HG03442 (cell line): ENCODE measurements at regions not wholly inside any gene's neighbourhood (a gene's known extent, or its start where the extent isn't known, plus 50 kb on each side); places are given as distances from the start of the nearest gene placed in this dataset.

Experiments
- ATAC-seq: cut with Tn5 transposase; IDR thresholded peaks from one replicate; pipeline ENCODE4 v1.9.1; 2021; ENCODE audit warnings: mild to moderate bottlenecking, moderate library complexity; ENCODE audit not compliant: unreplicated experiment

GRCh38 chr5:98463676-98464075 is 309.8 kb upstream of the RGMB start:
- ATAC-seq: no peak

- ATAC-seq: peak; percentile 90
Measured at GRCh38 chr5:98464737-98465330, 308.6 kb upstream of the RGMB start.

- ATAC-seq: no peak
Measured at GRCh38 chr5:98468188-98468869, 305.1 kb upstream of the RGMB start.

- no peak for ATAC-seq
Measured at GRCh38 chr5:98470747-98471146, 302.7 kb upstream of the RGMB start.

- ATAC-seq: no peak
Measured at GRCh38 chr5:98471458-98471857, 302.0 kb upstream of the RGMB start.

GRCh38 chr5:98474216-98474615 is 299.2 kb upstream of the RGMB start:
- ATAC-seq: no peak

- no peak for ATAC-seq
Measured at GRCh38 chr5:98474782-98475181, 298.7 kb upstream of the RGMB start.

GRCh38 chr5:98482321-98483300 is 290.9 kb upstream of the RGMB start:
- no peak for ATAC-seq

- ATAC-seq: no peak
Measured at GRCh38 chr5:98483301-98483685, 290.2 kb upstream of the RGMB start.

- ATAC-seq: no peak
Measured at GRCh38 chr5:98489021-98489420, 284.4 kb upstream of the RGMB start.

GRCh38 chr5:98490348-98490747 is 283.1 kb upstream of the RGMB start:
- no peak for ATAC-seq

GRCh38 chr5:98492258-98492657 is 281.2 kb upstream of the RGMB start:
- no peak for ATAC-seq

- ATAC-seq: no peak
Measured at GRCh38 chr5:98497418-98497817, 276.0 kb upstream of the RGMB start.

GRCh38 chr5:98498028-98498427 is 275.4 kb upstream of the RGMB start:
- ATAC-seq: no peak

- ATAC-seq: no peak
Measured at GRCh38 chr5:98499892-98500291, 273.6 kb upstream of the RGMB start.

- ATAC-seq: no peak
Measured at GRCh38 chr5:98500811-98501210, 272.7 kb upstream of the RGMB start.

- ATAC-seq: no peak
Measured at GRCh38 chr5:98503616-98504015, 269.8 kb upstream of the RGMB start.

GRCh38 chr5:98504505-98504904 is 269.0 kb upstream of the RGMB start:
- no peak for ATAC-seq

- ATAC-seq: no peak
Measured at GRCh38 chr5:98510143-98510985, 263.1 kb upstream of the RGMB start.

- ATAC-seq: no peak
Measured at GRCh38 chr5:98513380-98513779, 260.1 kb upstream of the RGMB start.

- ATAC-seq: no peak
Measured at GRCh38 chr5:98514215-98514614, 259.2 kb upstream of the RGMB start.
